ENCODE measurements at regions not wholly inside any gene's neighbourhood (a gene's known extent, or its start where the extent isn't known, plus 50 kb on each side); places are given as distances from the start of the nearest gene placed in this dataset.

DNA sequence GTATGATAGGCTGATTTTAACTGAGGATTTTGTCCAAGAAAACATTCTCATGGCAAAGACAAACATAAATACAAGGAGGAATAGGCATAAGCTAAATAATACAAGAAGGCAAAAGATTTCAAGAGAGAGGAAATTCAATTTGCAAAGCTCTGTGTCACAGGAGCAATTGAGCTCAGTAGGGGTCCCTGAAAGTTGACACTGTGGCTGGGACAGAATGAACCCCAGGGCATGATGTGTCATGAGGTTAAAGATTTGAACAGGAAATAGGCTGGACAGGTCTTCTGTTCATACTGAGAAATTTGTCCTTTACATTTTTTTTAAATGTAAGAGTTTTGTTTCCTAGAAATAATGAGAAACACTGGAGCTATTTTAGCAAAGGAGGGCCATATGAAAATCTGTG, 555.4 kb upstream of the NEGR1 start:
- H3K36me3 ChIP-seq (ENCODE audit: control insufficient read depth, insufficient read depth, low read length) = no peaks in the 10 kb centered on the region
- FAIRE-seq (no peak), DNase-seq (ENCODE audit: low read depth) (no peak)
- H3K27me3 ChIP-seq (ENCODE audit: control insufficient read depth, insufficient read depth, low read length) = no peaks in the 10 kb centered on the region
- TF ChIP-seq, protein P1, sequence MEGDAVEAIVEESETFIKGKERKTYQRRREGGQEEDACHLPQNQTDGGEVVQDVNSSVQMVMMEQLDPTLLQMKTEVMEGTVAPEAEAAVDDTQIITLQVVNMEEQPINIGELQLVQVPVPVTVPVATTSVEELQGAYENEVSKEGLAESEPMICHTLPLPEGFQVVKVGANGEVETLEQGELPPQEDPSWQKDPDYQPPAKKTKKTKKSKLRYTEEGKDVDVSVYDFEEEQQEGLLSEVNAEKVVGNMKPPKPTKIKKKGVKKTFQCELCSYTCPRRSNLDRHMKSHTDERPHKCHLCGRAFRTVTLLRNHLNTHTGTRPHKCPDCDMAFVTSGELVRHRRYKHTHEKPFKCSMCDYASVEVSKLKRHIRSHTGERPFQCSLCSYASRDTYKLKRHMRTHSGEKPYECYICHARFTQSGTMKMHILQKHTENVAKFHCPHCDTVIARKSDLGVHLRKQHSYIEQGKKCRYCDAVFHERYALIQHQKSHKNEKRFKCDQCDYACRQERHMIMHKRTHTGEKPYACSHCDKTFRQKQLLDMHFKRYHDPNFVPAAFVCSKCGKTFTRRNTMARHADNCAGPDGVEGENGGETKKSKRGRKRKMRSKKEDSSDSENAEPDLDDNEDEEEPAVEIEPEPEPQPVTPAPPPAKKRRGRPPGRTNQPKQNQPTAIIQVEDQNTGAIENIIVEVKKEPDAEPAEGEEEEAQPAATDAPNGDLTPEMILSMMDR (IDR thresholded peaks at IDR 0.05; ENCODE audit: insufficient read depth, low read length, severe bottlenecking) = no peak
- H3K4me3 ChIP-seq (ENCODE audit: low read depth, low read length) = no peak overlapping the region

DNA sequence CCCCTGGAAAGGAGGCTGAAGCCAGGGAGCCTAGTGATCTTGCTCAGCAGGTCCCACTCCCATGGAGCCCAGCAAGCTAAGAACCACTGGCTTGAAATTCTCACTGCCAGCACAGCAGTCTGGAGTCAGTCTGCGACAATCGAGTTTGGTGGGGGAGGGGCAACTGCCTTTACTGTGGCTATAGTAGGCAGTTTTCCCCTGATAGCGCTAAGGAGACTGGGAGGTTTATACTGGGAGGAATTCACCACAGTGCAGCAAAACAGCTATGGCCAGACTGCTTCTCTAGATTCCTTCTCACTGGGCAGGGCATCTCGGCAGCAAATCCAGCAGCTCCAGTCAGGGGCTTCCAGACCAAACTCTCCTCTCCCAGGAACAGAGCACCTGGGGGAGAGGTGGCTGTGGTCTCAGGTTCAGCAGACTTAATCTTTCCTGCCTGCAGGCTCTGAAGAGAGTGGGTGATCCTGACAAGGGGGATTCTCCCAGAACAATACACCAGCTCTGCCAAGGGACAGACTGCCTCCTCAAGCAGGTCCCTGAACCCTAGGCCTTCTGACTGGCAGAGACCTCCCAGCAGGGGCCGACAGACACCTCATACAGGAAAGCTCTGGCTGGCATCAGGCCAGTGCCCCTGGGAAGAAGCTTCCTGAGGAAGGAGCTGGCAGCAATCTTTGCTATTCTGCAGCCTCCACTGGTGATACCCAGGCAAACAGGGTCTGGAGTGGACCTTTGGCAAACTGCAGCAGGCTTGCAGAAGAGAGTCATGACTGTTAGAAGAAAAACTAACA, 548.5 kb upstream of the NEGR1 start:
- no peaks in the 10 kb centered on the region for H3K36me3 ChIP-seq (ENCODE audit: control insufficient read depth, insufficient read depth, low read length)

GRCh38 chr1:72827278-72827677, 544.9 kb upstream of the NEGR1 start:
- Histone ChIP-seq H3K4me3 (ENCODE audit: low read depth, low read length) (no peak overlapping the region), H3K27me3 (ENCODE audit: control insufficient read depth, insufficient read depth, low read length) (no peaks in the 10 kb centered on the region), H3K36me3 (ENCODE audit: control insufficient read depth, insufficient read depth, low read length) (no peaks in the 10 kb centered on the region)
- DNase-seq (ENCODE audit: low read depth) = peak; percentile 17
- no peak for FAIRE-seq
- TF ChIP-seq, protein P1 (IDR thresholded peaks at IDR 0.05; ENCODE audit: insufficient read depth, low read length, severe bottlenecking) = no peak

More for the DNA sequence above, 548.5 kb upstream of the NEGR1 start:
- no peak for FAIRE-seq
- DNase-seq (ENCODE audit: low read depth) = no peak
- no peak overlapping the region for H3K4me3 ChIP-seq (ENCODE audit: low read depth, low read length)
- H3K27me3 ChIP-seq (ENCODE audit: control insufficient read depth, insufficient read depth, low read length) = no peaks in the 10 kb centered on the region
- TF ChIP-seq, protein P1 (IDR thresholded peaks at IDR 0.05; ENCODE audit: insufficient read depth, low read length, severe bottlenecking) = no peak

GRCh38 chr1:72804541-72804940, 522.2 kb upstream of the NEGR1 start:
- TF ChIP-seq, protein P1 (IDR thresholded peaks at IDR 0.05; ENCODE audit: insufficient read depth, low read length, severe bottlenecking) = no peak
- FAIRE-seq = no peak

GRCh38 chr1:72781038-72781437, 498.7 kb upstream of the NEGR1 start:
- FAIRE-seq (no peak), DNase-seq (ENCODE audit: low read depth) (no peak)
- Histone ChIP-seq H3K4me3 (ENCODE audit: low read depth, low read length) (no peak overlapping the region), H3K27me3 (ENCODE audit: control insufficient read depth, insufficient read depth, low read length) (no peaks in the 10 kb centered on the region), H3K36me3 (ENCODE audit: control insufficient read depth, insufficient read depth, low read length) (no peaks in the 10 kb centered on the region)
- TF ChIP-seq, protein P1 (IDR thresholded peaks at IDR 0.05; ENCODE audit: insufficient read depth, low read length, severe bottlenecking) = no peak

More at GRCh38 chr1:72804541-72804940, 522.2 kb upstream of the NEGR1 start:
- H3K36me3 ChIP-seq (ENCODE audit: control insufficient read depth, insufficient read depth, low read length) = no peaks in the 10 kb centered on the region
- H3K4me3 ChIP-seq (ENCODE audit: low read depth, low read length) = no peak overlapping the region
- DNase-seq (ENCODE audit: low read depth) = no peak
- H3K27me3 ChIP-seq (ENCODE audit: control insufficient read depth, insufficient read depth, low read length) = no peaks in the 10 kb centered on the region

DNA sequence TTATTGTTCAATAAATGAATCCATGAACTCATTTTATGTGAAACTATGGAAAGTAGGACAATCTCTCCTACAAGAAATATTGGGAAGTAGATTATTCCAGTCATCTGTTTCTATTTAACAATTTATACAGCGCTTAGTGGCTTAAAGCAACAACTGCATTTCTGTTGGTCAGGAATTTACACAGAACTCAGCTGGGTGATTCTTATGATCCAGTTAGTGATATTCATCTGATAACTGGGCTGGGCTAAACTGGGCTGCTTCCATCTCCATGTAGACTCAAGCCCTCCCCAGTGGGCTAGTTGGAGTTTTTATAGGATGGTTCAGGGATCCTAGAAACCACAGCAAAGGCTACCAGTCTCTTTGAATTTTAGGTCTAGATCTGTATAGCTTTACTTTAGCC, 497.9 kb upstream of the NEGR1 start:
- TF ChIP-seq, protein P1 (IDR thresholded peaks at IDR 0.05; ENCODE audit: insufficient read depth, low read length, severe bottlenecking) = no peak
- DNase-seq (ENCODE audit: low read depth) (no peak), FAIRE-seq (no peak)
- H3K4me3 ChIP-seq (ENCODE audit: low read depth, low read length) = no peak overlapping the region
- no peaks in the 10 kb centered on the region for H3K27me3 ChIP-seq (ENCODE audit: control insufficient read depth, insufficient read depth, low read length)
- H3K36me3 ChIP-seq (ENCODE audit: control insufficient read depth, insufficient read depth, low read length) = no peaks in the 10 kb centered on the region
